Activated CD4-positive, alpha-beta T cell treated with anti-CD3 and anti-CD28 coated beads, Interleukin-10, Interleukin-2, amounts not matched to agents 100 ng/mL and 50 ng/mL, durations not matched to agents 16 hours and 8 hours (primary cell): ENCODE measurements at regions not wholly inside any gene's neighbourhood (a gene's known extent, or its start where the extent isn't known, plus 50 kb on each side); places are given as distances from the start of the nearest gene placed in this dataset.
"Not testable (repeated sequence)": the region's sequence is repeated elsewhere in the genome, so short reads cannot be mapped to it uniquely, and the experiment has no call there.

Experiments used
- DNase-seq: peaks from one replicate; pipeline ENCODE4 v3.0.0-alpha.2; 2020

- peak; percentile 14 for DNase-seq
Measured at GRCh38 chr14:56422703-56423213, 156.8 kb upstream of the TMEM260 start.

- no peak for DNase-seq
Measured at GRCh38 chr14:56423544-56423943, 156.1 kb upstream of the TMEM260 start.

GRCh38 chr14:56431013-56431412 lies 148.6 kb upstream of the TMEM260 start:
- DNase-seq = no peak

- DNase-seq = no peak
Measured at GRCh38 chr14:56449670-56450213, 129.9 kb upstream of the TMEM260 start.

- DNase-seq = no peak
Measured at GRCh38 chr14:56452940-56453339, 126.7 kb upstream of the TMEM260 start.

GRCh38 chr14:56454680-56455079 lies 124.9 kb upstream of the TMEM260 start:
- DNase-seq = not testable (repeated sequence)

GRCh38 chr14:56460469-56460868 lies 119.1 kb upstream of the TMEM260 start:
- DNase-seq = no peak

GRCh38 chr14:56461276-56462275 lies 118.0 kb upstream of the TMEM260 start:
- DNase-seq = no peak

GRCh38 chr14:56463271-56463890 lies 116.2 kb upstream of the TMEM260 start:
- DNase-seq = no peak

GRCh38 chr14:56471056-56471455 lies 108.5 kb upstream of the TMEM260 start:
- no peak for DNase-seq

- peak; percentile 48 for DNase-seq
Measured at GRCh38 chr14:56474419-56475022, 105.1 kb upstream of the TMEM260 start.

- DNase-seq = no peak
Measured at GRCh38 chr14:56482310-56482911, 97.2 kb upstream of the TMEM260 start.

- no peak for DNase-seq
Measured at GRCh38 chr14:56487090-56487667, 92.4 kb upstream of the TMEM260 start.

GRCh38 chr14:56487761-56488160 lies 91.8 kb upstream of the TMEM260 start:
- DNase-seq = no peak

GRCh38 chr14:56488306-56488705 lies 91.3 kb upstream of the TMEM260 start:
- no peak for DNase-seq

- DNase-seq = peak; percentile 39
Measured at GRCh38 chr14:56490379-56490778, 89.2 kb upstream of the TMEM260 start.

GRCh38 chr14:56491299-56492285 lies 88.0 kb upstream of the TMEM260 start:
- DNase-seq = peak; percentile 48

- DNase-seq = no peak
Measured at GRCh38 chr14:56494167-56494566, 85.4 kb upstream of the TMEM260 start.

- no peak for DNase-seq
Measured at GRCh38 chr14:56498112-56498511, 81.5 kb upstream of the TMEM260 start.

GRCh38 chr14:56501909-56502530 lies 77.6 kb upstream of the TMEM260 start:
- no peak for DNase-seq

GRCh38 chr14:56505361-56505760 lies 74.2 kb upstream of the TMEM260 start:
- DNase-seq = no peak
